HepG2 (cell line): ENCODE measurements at regions not wholly inside any gene's neighbourhood (a gene's known extent, or its start where the extent isn't known, plus 50 kb on each side); places are given as distances from the start of the nearest gene placed in this dataset.
A peak's percentile ranks its signal among the peaks of the same experiment; 100 is the strongest.

ENCODE experiments used
- ASH2L ChIP-seq: fragments of 300-600, 200-600 bp; sonication (generic); IDR thresholded peaks from 2 replicates; pipeline ENCODE4 v1.7.0; 2017; ENCODE audit warnings: low read depth, mild to moderate bottlenecking, moderate library complexity, mixed read lengths, low read length; ENCODE audit not compliant: insufficient read length
- ATAD3A ChIP-seq: sonication (generic); formaldehyde crosslinking; IDR thresholded peaks from 2 replicates; pipeline ENCODE4 v1.4.0; 2020; ENCODE audit warnings: missing genetic modification reagents
- EEA1 ChIP-seq: sonication (generic); formaldehyde crosslinking; IDR thresholded peaks from 2 replicates; pipeline ENCODE4 v1.5.1; 2020; ENCODE audit warnings: mild to moderate bottlenecking, missing genetic modification reagents, borderline replicate concordance
- ELK4 ChIP-seq: sonication (generic); formaldehyde crosslinking; IDR thresholded peaks from 2 replicates; pipeline ENCODE4 v1.9.0; 2021; ENCODE audit warnings: missing genetic modification reagents, borderline replicate concordance
- FIP1L1 ChIP-seq: fragments of 200-400 bp; formaldehyde crosslinking; IDR thresholded peaks from 2 replicates; pipeline ENCODE4 v1.6.1; 2018; ENCODE audit warnings: low read depth, mild to moderate bottlenecking, low read length, moderate library complexity, borderline replicate concordance; ENCODE audit not compliant: insufficient read depth
- MBNL3 ChIP-seq: fragments of 250-450 bp; sonication (Bioruptor Pico); conservative IDR thresholded peaks from 2 replicates; pipeline ENCODE4 v1.8.0; 2022; ENCODE audit warnings: mild to moderate bottlenecking, inconsistent platforms
- POLR2A ChIP-seq, 2 experiments: IDR thresholded peaks; 2 replicates each; pipeline ENCODE4 v1.6.1; 2011; ENCODE audit warnings: low read depth in 2 of 2, low read length in 2 of 2, mild to moderate bottlenecking in 1 of 2, moderate library complexity in 1 of 2; ENCODE audit not compliant: insufficient read depth in 1 of 2
- RCOR2 ChIP-seq: IDR thresholded peaks from 2 replicates; pipeline ENCODE4 v1.6.1; 2016; ENCODE audit warnings: missing biosample characterization, missing genetic modification reagents
- REPIN1 ChIP-seq: sonication (generic); formaldehyde crosslinking; IDR thresholded peaks from 2 replicates; pipeline ENCODE4 v1.8.0; 2022; ENCODE audit warnings: missing genetic modification reagents, low read depth, mild to moderate bottlenecking, borderline replicate concordance
- RXRB ChIP-seq: IDR thresholded peaks from 2 replicates; pipeline ENCODE4 v1.6.1; 2016; ENCODE audit warnings: borderline replicate concordance, missing genetic modification reagents, missing compliant biosample characterization
- SALL1 ChIP-seq: sonication (generic); formaldehyde crosslinking; IDR thresholded peaks from 2 replicates; pipeline ENCODE4 v1.8.0; 2022; ENCODE audit warnings: mild to moderate bottlenecking, missing genetic modification reagents
- SOX13 ChIP-seq, 3 experiments: fragments of 450-650 bp in 1 of 3; sonication (generic) in 1 of 3; formaldehyde crosslinking in 1 of 3; IDR thresholded peaks in 2 of 3; conservative IDR thresholded peaks in 1 of 3; 2 replicates each; pipeline versions ENCODE4 v1.5.0 to v1.6.1; 2016 to 2020; ENCODE audit warnings: antibody characterized with exemption in 1 of 3, mild to moderate bottlenecking in 1 of 3, missing compliant biosample characterization in 1 of 3, missing genetic modification reagents in 1 of 3, moderate library complexity in 1 of 3
- ZFP62 ChIP-seq: sonication (generic); formaldehyde crosslinking; IDR thresholded peaks from 2 replicates; pipeline ENCODE4 v1.4.0; 2020; ENCODE audit warnings: missing genetic modification reagents
- ZMAT3 ChIP-seq: sonication (generic); formaldehyde crosslinking; conservative IDR thresholded peaks from 2 replicates; pipeline ENCODE4 v1.7.0; 2021; ENCODE audit warnings: missing genetic modification reagents
- ZMYM2 ChIP-seq: sonication (generic); formaldehyde crosslinking; IDR thresholded peaks from 2 replicates; pipeline ENCODE4 v1.8.0; 2022; ENCODE audit warnings: mild to moderate bottlenecking, missing genetic modification reagents
- ZNF446 ChIP-seq: sonication (generic); formaldehyde crosslinking; IDR thresholded peaks from 2 replicates; pipeline ENCODE4 v1.5.0; 2020; ENCODE audit warnings: mild to moderate bottlenecking, missing genetic modification reagents
- ZNF501 ChIP-seq: sonication (generic); formaldehyde crosslinking; IDR thresholded peaks from 2 replicates; pipeline ENCODE4 v1.5.1; 2020; ENCODE audit warnings: mild to moderate bottlenecking, moderate library complexity, missing genetic modification reagents
- ZNF678 ChIP-seq: sonication (generic); formaldehyde crosslinking; IDR thresholded peaks from 2 replicates; pipeline ENCODE4 v1.4.0; 2020; ENCODE audit warnings: mild to moderate bottlenecking, missing genetic modification reagents
- TF ChIP-seq, protein P1 (sequence below): sonication (generic); formaldehyde crosslinking; IDR thresholded peaks from 2 replicates; pipeline ENCODE4 v1.4.0; 2020; ENCODE audit warnings: mild to moderate bottlenecking, missing genetic modification reagents, borderline replicate concordance
- TF ChIP-seq, protein P2 (sequence below): sonication (generic); formaldehyde crosslinking; IDR thresholded peaks from 2 replicates; pipeline ENCODE4 v1.4.0; 2020; ENCODE audit warnings: missing genetic modification reagents
- TF ChIP-seq, protein P3 (sequence below): sonication (generic); formaldehyde crosslinking; IDR thresholded peaks from 2 replicates; pipeline ENCODE4 v1.5.0; 2020; ENCODE audit warnings: missing genetic modification reagents

- TF ChIP-seq, protein P1, sequence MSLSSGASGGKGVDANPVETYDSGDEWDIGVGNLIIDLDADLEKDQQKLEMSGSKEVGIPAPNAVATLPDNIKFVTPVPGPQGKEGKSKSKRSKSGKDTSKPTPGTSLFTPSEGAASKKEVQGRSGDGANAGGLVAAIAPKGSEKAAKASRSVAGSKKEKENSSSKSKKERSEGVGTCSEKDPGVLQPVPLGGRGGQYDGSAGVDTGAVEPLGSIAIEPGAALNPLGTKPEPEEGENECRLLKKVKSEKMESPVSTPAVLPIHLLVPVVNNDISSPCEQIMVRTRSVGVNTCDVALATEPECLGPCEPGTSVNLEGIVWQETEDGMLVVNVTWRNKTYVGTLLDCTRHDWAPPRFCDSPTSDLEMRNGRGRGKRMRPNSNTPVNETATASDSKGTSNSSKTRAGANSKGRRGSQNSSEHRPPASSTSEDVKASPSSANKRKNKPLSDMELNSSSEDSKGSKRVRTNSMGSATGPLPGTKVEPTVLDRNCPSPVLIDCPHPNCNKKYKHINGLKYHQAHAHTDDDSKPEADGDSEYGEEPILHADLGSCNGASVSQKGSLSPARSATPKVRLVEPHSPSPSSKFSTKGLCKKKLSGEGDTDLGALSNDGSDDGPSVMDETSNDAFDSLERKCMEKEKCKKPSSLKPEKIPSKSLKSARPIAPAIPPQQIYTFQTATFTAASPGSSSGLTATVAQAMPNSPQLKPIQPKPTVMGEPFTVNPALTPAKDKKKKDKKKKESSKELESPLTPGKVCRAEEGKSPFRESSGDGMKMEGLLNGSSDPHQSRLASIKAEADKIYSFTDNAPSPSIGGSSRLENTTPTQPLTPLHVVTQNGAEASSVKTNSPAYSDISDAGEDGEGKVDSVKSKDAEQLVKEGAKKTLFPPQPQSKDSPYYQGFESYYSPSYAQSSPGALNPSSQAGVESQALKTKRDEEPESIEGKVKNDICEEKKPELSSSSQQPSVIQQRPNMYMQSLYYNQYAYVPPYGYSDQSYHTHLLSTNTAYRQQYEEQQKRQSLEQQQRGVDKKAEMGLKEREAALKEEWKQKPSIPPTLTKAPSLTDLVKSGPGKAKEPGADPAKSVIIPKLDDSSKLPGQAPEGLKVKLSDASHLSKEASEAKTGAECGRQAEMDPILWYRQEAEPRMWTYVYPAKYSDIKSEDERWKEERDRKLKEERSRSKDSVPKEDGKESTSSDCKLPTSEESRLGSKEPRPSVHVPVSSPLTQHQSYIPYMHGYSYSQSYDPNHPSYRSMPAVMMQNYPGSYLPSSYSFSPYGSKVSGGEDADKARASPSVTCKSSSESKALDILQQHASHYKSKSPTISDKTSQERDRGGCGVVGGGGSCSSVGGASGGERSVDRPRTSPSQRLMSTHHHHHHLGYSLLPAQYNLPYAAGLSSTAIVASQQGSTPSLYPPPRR (CRISPR knock-in tag), result no peak
- TF ChIP-seq ASH2L (peak; percentile 11), ZNF501 (CRISPR knock-in tag) (peak; percentile 36; the same call in 1 of the 2 replicates), EEA1 (CRISPR knock-in tag) (no peak), ELK4 (no peak), ZMAT3 (no peak), MBNL3 (CRISPR knock-in tag) (no peak), ZNF678 (CRISPR knock-in tag) (no peak), ZNF446 (no peak), REPIN1 (CRISPR knock-in tag) (no peak), SOX13 (IDR thresholded peaks at IDR 0.05) (no peak), SOX13 (CRISPR knock-in tag; conservative IDR thresholded peaks at IDR 0.05 in 1 of 2, IDR thresholded peaks at IDR 0.05 in 1 of 2) (peak in 1 of 2 experiments; percentile 38; a peak in 1 of 4 replicates), POLR2A (IDR thresholded peaks at IDR 0.05; ENCODE audit: insufficient read depth in 1 of 2, low read depth in 2 of 2, low read length in 2 of 2) (no peak), ZFP62 (CRISPR knock-in tag) (no peak), ZMYM2 (CRISPR knock-in tag) (no peak), FIP1L1 (no peak), SALL1 (CRISPR knock-in tag) (peak; percentile 37; the same call in 1 of the 2 replicates), ATAD3A (CRISPR knock-in tag) (no peak), RCOR2 (CRISPR knock-in tag) (no peak), RXRB (CRISPR knock-in tag) (0 out of 2 replicates have a peak, but pooled peaks have one; percentile 22)
- TF ChIP-seq, protein P2, sequence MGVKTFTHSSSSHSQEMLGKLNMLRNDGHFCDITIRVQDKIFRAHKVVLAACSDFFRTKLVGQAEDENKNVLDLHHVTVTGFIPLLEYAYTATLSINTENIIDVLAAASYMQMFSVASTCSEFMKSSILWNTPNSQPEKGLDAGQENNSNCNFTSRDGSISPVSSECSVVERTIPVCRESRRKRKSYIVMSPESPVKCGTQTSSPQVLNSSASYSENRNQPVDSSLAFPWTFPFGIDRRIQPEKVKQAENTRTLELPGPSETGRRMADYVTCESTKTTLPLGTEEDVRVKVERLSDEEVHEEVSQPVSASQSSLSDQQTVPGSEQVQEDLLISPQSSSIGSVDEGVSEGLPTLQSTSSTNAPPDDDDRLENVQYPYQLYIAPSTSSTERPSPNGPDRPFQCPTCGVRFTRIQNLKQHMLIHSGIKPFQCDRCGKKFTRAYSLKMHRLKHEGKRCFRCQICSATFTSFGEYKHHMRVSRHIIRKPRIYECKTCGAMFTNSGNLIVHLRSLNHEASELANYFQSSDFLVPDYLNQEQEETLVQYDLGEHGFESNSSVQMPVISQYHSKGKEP (CRISPR knock-in tag), result no peak
- TF ChIP-seq, protein P3, sequence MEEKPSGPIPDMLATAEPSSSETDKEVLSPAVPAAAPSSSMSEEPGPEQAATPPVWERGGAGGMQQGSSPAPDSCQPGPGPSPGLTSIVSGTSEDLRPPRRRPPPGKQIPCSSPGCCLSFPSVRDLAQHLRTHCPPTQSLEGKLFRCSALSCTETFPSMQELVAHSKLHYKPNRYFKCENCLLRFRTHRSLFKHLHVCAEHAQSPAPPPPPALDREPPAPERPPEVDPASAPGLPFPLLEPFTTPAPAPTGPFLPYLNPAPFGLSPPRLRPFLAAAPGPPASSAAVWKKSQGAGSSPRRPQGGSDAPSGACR, result no peak
These were observed 322.9 kb upstream of the NRP1 start (continued) for GRCh38 chr10:33657154-33657908.
